ENCODE measurements at regions not wholly inside any gene's neighbourhood (a gene's known extent, or its start where the extent isn't known, plus 50 kb on each side); places are given as distances from the start of the nearest gene placed in this dataset.

DNA sequence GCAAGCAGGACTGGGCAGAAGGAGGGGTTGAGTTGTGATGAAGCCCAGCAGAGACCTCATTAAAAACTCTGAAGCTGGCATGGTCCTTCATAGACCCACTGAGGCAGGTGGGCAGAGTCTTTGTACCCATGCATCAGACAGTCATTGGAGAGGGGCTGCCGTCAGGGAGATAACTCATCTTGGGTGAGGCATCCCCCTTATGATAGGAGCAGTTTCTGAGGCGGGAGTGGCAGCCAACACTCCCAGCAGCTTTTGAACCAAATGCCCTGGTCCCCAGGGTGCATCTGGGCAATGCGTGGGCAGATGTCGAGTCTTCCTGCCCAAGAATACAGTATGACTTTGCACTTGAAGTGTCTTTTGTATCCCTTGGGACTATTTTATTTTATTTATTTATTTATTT, 68.1 kb downstream of the HTR5A start:
- peaks cover 2% of the 10 kb centered on the region for H3K9me3 Mint-ChIP-seq (ENCODE audit: unreplicated experiment)
- peaks cover 7% of the 10 kb centered on the region for H3K4me1 Mint-ChIP-seq (ENCODE audit: low read depth, unreplicated experiment)
- H3K27me3 Mint-ChIP-seq (ENCODE audit: unreplicated experiment): peaks cover 5% of the 10 kb centered on the region

GRCh38 chr7:155141562-155141961, 71.4 kb downstream of the HTR5A start:
- peaks cover 7% of the 10 kb centered on the region for H3K4me1 Mint-ChIP-seq (ENCODE audit: low read depth, unreplicated experiment)
- H3K36me3 Mint-ChIP-seq (ENCODE audit: unreplicated experiment): no peaks in the 10 kb centered on the region
- H3K9me3 Mint-ChIP-seq (ENCODE audit: unreplicated experiment): peaks cover 3% of the 10 kb centered on the region
- TF ChIP-seq, protein P1, sequence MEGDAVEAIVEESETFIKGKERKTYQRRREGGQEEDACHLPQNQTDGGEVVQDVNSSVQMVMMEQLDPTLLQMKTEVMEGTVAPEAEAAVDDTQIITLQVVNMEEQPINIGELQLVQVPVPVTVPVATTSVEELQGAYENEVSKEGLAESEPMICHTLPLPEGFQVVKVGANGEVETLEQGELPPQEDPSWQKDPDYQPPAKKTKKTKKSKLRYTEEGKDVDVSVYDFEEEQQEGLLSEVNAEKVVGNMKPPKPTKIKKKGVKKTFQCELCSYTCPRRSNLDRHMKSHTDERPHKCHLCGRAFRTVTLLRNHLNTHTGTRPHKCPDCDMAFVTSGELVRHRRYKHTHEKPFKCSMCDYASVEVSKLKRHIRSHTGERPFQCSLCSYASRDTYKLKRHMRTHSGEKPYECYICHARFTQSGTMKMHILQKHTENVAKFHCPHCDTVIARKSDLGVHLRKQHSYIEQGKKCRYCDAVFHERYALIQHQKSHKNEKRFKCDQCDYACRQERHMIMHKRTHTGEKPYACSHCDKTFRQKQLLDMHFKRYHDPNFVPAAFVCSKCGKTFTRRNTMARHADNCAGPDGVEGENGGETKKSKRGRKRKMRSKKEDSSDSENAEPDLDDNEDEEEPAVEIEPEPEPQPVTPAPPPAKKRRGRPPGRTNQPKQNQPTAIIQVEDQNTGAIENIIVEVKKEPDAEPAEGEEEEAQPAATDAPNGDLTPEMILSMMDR (IDR thresholded peaks at IDR 0.05; ENCODE audit: partially characterized antibody, unreplicated experiment): no peak
- DNase-seq: no peak
- no peak overlapping the region for H3K27ac Mint-ChIP-seq (ENCODE audit: unreplicated experiment)
- H3K4me3 Mint-ChIP-seq (ENCODE audit: unreplicated experiment): no peak overlapping the region
- peaks cover 3% of the 10 kb centered on the region for H3K27me3 Mint-ChIP-seq (ENCODE audit: unreplicated experiment)

More for the DNA sequence above, 68.1 kb downstream of the HTR5A start:
- H3K36me3 Mint-ChIP-seq (ENCODE audit: unreplicated experiment): no peaks in the 10 kb centered on the region
- TF ChIP-seq, protein P1 (IDR thresholded peaks at IDR 0.05; ENCODE audit: partially characterized antibody, unreplicated experiment): no peak
- no peak overlapping the region for H3K4me3 Mint-ChIP-seq (ENCODE audit: unreplicated experiment)
- no peak overlapping the region for H3K27ac Mint-ChIP-seq (ENCODE audit: unreplicated experiment)
- no peak for DNase-seq

DNA sequence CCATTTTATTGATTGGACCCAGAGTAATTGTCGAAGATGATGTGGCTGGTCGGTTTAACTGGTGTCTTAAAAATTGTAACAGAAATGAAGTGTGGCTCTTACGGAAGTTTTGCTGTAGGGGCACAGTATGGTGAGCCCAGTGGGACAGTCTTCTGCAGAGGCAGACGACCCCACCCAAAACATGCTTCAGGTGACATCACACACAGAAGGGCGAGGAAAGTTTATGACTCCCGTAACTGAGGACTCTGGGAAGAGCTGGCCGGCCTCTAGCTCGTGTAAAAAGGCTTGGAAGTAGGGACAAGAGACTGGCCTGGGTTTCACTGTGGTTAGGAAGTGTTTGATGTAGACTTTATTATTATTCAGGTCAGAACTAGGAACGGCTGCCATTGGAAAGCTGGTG, 73.3 kb downstream of the HTR5A start:
- peaks cover 2% of the 10 kb centered on the region for H3K27me3 Mint-ChIP-seq (ENCODE audit: unreplicated experiment)
- peaks cover 7% of the 10 kb centered on the region for H3K4me1 Mint-ChIP-seq (ENCODE audit: low read depth, unreplicated experiment)
- DNase-seq: no peak
- no peak overlapping the region for H3K27ac Mint-ChIP-seq (ENCODE audit: unreplicated experiment)
- TF ChIP-seq, protein P1 (IDR thresholded peaks at IDR 0.05; ENCODE audit: partially characterized antibody, unreplicated experiment): no peak
- H3K4me3 Mint-ChIP-seq (ENCODE audit: unreplicated experiment): no peak overlapping the region
- H3K36me3 Mint-ChIP-seq (ENCODE audit: unreplicated experiment): no peaks in the 10 kb centered on the region
- H3K9me3 Mint-ChIP-seq (ENCODE audit: unreplicated experiment): peaks cover 2% of the 10 kb centered on the region

DNA sequence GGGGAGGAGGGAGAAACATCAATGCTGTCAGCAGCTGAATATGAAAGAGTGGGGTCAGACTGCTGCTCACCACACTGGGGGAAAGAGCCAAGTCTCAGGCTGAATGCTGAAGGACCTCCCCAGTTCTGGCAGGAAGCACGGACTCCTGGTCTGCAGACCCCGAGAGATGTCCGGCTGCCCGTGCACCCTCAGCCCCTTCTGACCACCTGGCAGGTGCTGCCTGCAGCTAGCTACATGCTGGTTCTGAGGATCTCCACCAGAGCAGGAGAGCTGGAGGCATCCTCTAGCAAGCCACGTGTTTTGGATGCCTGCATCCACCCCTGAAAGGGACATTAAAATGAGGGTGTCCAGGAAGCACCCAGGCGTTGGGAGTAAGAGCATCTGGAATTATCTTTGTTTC, 74.2 kb downstream of the HTR5A start:
- H3K9me3 Mint-ChIP-seq (ENCODE audit: unreplicated experiment): peaks cover 2% of the 10 kb centered on the region
- no peak overlapping the region for H3K27ac Mint-ChIP-seq (ENCODE audit: unreplicated experiment)
- H3K4me1 Mint-ChIP-seq (ENCODE audit: low read depth, unreplicated experiment): peaks cover 7% of the 10 kb centered on the region
- DNase-seq: no peak
- H3K36me3 Mint-ChIP-seq (ENCODE audit: unreplicated experiment): no peaks in the 10 kb centered on the region
- peaks cover 2% of the 10 kb centered on the region for H3K27me3 Mint-ChIP-seq (ENCODE audit: unreplicated experiment)
- TF ChIP-seq, protein P1 (IDR thresholded peaks at IDR 0.05; ENCODE audit: partially characterized antibody, unreplicated experiment): no peak
- no peak overlapping the region for H3K4me3 Mint-ChIP-seq (ENCODE audit: unreplicated experiment)

DNA sequence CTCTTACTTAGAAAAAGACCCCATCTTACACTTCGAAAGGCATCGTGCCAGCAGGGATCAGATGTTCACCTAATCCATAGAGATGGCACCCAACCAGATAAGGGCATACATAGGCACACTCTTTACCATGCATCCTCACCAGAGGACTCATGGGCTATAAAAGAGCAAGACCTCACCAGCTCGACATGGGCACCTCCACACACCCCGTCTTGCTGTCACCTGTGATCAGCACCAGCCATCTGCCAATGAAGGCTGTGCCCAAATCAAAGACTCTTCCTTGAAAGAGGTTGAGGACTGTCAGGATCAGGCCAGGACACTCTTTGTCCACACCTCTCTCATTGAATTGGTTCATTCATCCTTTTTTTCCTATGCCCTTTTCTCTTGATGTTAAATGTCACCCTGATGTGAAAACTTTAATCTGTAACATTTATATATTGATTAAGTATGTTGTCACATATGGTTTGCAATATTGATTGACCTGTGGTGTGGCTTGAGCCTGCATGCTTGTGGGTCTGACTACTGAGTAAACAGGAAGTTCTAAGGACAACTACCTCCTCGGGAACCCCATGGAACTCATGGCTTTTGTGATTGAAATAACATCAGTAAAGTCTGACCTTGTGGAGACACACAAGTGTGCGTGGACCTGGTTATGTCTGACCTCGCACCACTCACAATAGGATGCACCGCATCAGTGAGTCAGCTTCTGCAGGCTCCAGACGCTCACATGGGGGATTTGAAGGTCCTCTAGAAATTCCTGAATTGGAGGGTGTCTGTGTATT, 75.5 kb downstream of the HTR5A start:
- H3K4me3 Mint-ChIP-seq (ENCODE audit: unreplicated experiment): no peak overlapping the region
- DNase-seq: no peak
- no peak overlapping the region for H3K27ac Mint-ChIP-seq (ENCODE audit: unreplicated experiment)
- TF ChIP-seq, protein P1 (IDR thresholded peaks at IDR 0.05; ENCODE audit: partially characterized antibody, unreplicated experiment): no peak
- H3K36me3 Mint-ChIP-seq (ENCODE audit: unreplicated experiment): no peaks in the 10 kb centered on the region
- H3K27me3 Mint-ChIP-seq (ENCODE audit: unreplicated experiment): no peaks in the 10 kb centered on the region
- peaks cover 2% of the 10 kb centered on the region for H3K4me1 Mint-ChIP-seq (ENCODE audit: low read depth, unreplicated experiment)
- H3K9me3 Mint-ChIP-seq (ENCODE audit: unreplicated experiment): peaks cover 2% of the 10 kb centered on the region
